GM12878 (cell line): ENCODE measurements at regions not wholly inside any gene's neighbourhood (a gene's known extent, or its start where the extent isn't known, plus 50 kb on each side); places are given as distances from the start of the nearest gene placed in this dataset.

ENCODE experiments used
- ATAC-seq: fragments of 200-7000 bp; cut with Tn5 transposase; 3 replicates; pipeline ENCODE4 v1.9.1; 2020; ENCODE audit warnings: mild to moderate bottlenecking, moderate library complexity
- BruUV-seq: library from RNA; stranded (reverse); fragments of 400-500 nt; replicated peaks from 2 replicates; lab custom pipeline; 2021; lab: Mats Ljungman, UMichigan
- CTCF ChIA-PET: fragments of 300-600 bp; sonication (Branson Sonifier 250); formaldehyde crosslinking; extraction: SDS; loops from one replicate; lab custom pipeline; 2021; ENCODE audit warnings: inconsistent platforms; lab: Yijun Ruan, JAX
- POLR2A ChIA-PET: fragments of 350-600 bp; formaldehyde crosslinking; extraction: SDS; loops from one replicate; lab custom pipeline; 2021; ENCODE audit warnings: inconsistent platforms; lab: Charles Lee
- RAD21 ChIA-PET: fragments of 300-600 bp; sonication (Branson Sonifier 250); formaldehyde crosslinking; loops from one replicate; lab custom pipeline; 2023; ENCODE audit warnings: antibody characterized with exemption; ENCODE audit not compliant: unreplicated experiment; lab: Charles Lee
- SMC1A ChIA-PET: fragments of 300-600 bp; sonication (Branson Sonifier 250); formaldehyde crosslinking; loops from one replicate; lab custom pipeline; 2023; ENCODE audit not compliant: unreplicated experiment, uncharacterized antibody; lab: Charles Lee
- DNase-seq: peaks from one replicate; pipeline ENCODE4 v3.0.0-alpha.2; 2011; ENCODE audit warnings: low read depth, low spot score
- FAIRE-seq: peaks from 3 replicates; lab custom pipeline; 2011; peaks lifted over from hg19 to GRCh38; lab: Jason Lieb, UNC
- H2AFZ ChIP-seq: 2 replicates; pipeline ENCODE4 v1.6.0; 2011; ENCODE audit warnings: low read depth, low read length, control low read depth; ENCODE audit not compliant: control insufficient read depth
- H3K27ac ChIP-seq: 2 replicates; pipeline ENCODE4 v1.5.1; 2011; ENCODE audit warnings: control low read depth; ENCODE audit not compliant: control insufficient read depth, insufficient read depth
- H3K27me3 ChIP-seq, 2 experiments: replicated peaks in 1 of 2; 2 replicates each; pipeline versions ENCODE4 v1.6.0 to v1.6.1; 2011; ENCODE audit warnings: low read length in 1 of 2; ENCODE audit not compliant: control insufficient read depth in 2 of 2, insufficient read depth in 2 of 2
- H3K36me3 ChIP-seq, 2 experiments: 2 replicates each; pipeline ENCODE4 v1.5.1; 2011; ENCODE audit warnings: low read length in 1 of 2; ENCODE audit not compliant: control insufficient read depth in 2 of 2, insufficient read depth in 2 of 2
- H3K4me1 ChIP-seq: 2 replicates; pipeline ENCODE4 v1.6.1; 2011; ENCODE audit warnings: mild to moderate bottlenecking, low read length, moderate library complexity, mixed read lengths; ENCODE audit not compliant: control insufficient read depth, insufficient read depth
- H3K4me2 ChIP-seq: 2 replicates; pipeline ENCODE4 v1.6.0; 2011; ENCODE audit warnings: control low read depth; ENCODE audit not compliant: control insufficient read depth, insufficient read depth
- H3K4me3 ChIP-seq: fragments of 200-600 bp; sonication (generic); 2 replicates; pipeline ENCODE4 v1.5.1; 2016
- H3K79me2 ChIP-seq: 2 replicates; pipeline ENCODE4 v1.6.0; 2011; ENCODE audit warnings: low read length; ENCODE audit not compliant: control insufficient read depth, insufficient read depth
- H3K9ac ChIP-seq: 2 replicates; pipeline ENCODE4 v1.8.0; 2011; ENCODE audit warnings: low read length, control low read depth, mixed read lengths; ENCODE audit not compliant: control insufficient read depth, insufficient read depth
- H3K9me3 ChIP-seq: replicated peaks from 3 replicates; pipeline ENCODE4 v1.5.1; 2011; ENCODE audit warnings: mild to moderate bottlenecking, low read length; ENCODE audit not compliant: control insufficient read depth, insufficient read depth
- H4K20me1 ChIP-seq: 2 replicates; pipeline ENCODE4 v1.6.0; 2011; ENCODE audit not compliant: control insufficient read depth, insufficient read depth
- ATF3 ChIP-seq: IDR thresholded peaks from 2 replicates; pipeline ENCODE4 v1.6.1; 2011; ENCODE audit warnings: low read depth, mild to moderate bottlenecking, low read length, moderate library complexity, borderline replicate concordance; ENCODE audit errors: extremely low read depth
- CBX3 ChIP-seq: fragments of 200-600 bp; sonication (generic); IDR thresholded peaks from 2 replicates; pipeline ENCODE4 v1.6.1; 2016; ENCODE audit warnings: low read depth, borderline replicate concordance
- CTCF ChIP-seq, 3 experiments: IDR thresholded peaks in 2 of 3; conservative IDR thresholded peaks in 1 of 3; 2 replicates each; pipeline ENCODE4 v1.5.1; 2011; ENCODE audit warnings: low read depth in 3 of 3, low read length in 3 of 3, mild to moderate bottlenecking in 3 of 3, control low read depth in 2 of 3, moderate library complexity in 2 of 3, inconsistent platforms in 1 of 3, mixed read lengths in 1 of 3; ENCODE audit not compliant: control insufficient read depth in 2 of 3, insufficient read depth in 1 of 3; ENCODE audit errors: extremely low read depth in 1 of 3
- HCFC1 ChIP-seq: fragments of 150-350 bp; IDR thresholded peaks from 2 replicates; pipeline ENCODE4 v1.6.1; 2014; ENCODE audit warnings: low read length
- SIX5 ChIP-seq: IDR thresholded peaks from 2 replicates; pipeline ENCODE4 v1.6.1; 2011; ENCODE audit warnings: mild to moderate bottlenecking, low read depth, low read length, moderate library complexity; ENCODE audit not compliant: severe bottlenecking
- SMARCA5 ChIP-seq: fragments of 450-650 bp; IDR thresholded peaks from 2 replicates; pipeline ENCODE4 v1.6.1; 2017; ENCODE audit warnings: mild to moderate bottlenecking
- STAT3 ChIP-seq: IDR thresholded peaks from 2 replicates; pipeline ENCODE4 v1.6.1; 2011; ENCODE audit warnings: low read depth, low read length, improper control_type of control experiment
- TBL1XR1 ChIP-seq: IDR thresholded peaks from 2 replicates; pipeline ENCODE4 v1.6.1; 2012; ENCODE audit warnings: low read depth, low read length, improper control_type of control experiment
- WRNIP1 ChIP-seq: IDR thresholded peaks from 2 replicates; pipeline ENCODE4 v1.6.1; 2011; ENCODE audit warnings: low read depth, low read length, improper control_type of control experiment, borderline replicate concordance
- ZNF687 ChIP-seq: fragments of 450-650 bp; IDR thresholded peaks from 2 replicates; pipeline ENCODE4 v1.6.1; 2017; ENCODE audit warnings: mild to moderate bottlenecking, moderate library complexity
- WGBS: methylation state at CpG from one replicate; pipeline ENCODE4 v1.1.6; 2016; ENCODE audit warnings: low lambda C conversion rate; ENCODE audit not compliant: insufficient replicate concordance, insufficient coverage; ENCODE audit errors: missing lambda C conversion rate; 5-methylcytosine and 5-hydroxymethylcytosine counted together
- in situ Hi-C: fragments of 300-500 bp; cut with MboI; formaldehyde crosslinking; loops from 9 replicates; pipeline ENCODE4 v1.14.3; 2018; ENCODE audit warnings: mixed read lengths
- intact Hi-C: fragments of 100-400 bp; cut with micrococcal nuclease; formaldehyde crosslinking; loops from one replicate; pipeline ENCODE4 v1.14.2; 2022; ENCODE audit not compliant: unreplicated experiment
- TF ChIP-seq, protein P1 (sequence below): fragments of 450-650 bp; IDR thresholded peaks from 2 replicates; pipeline ENCODE4 v1.6.1; 2017; ENCODE audit warnings: antibody characterized with exemption, mild to moderate bottlenecking, moderate library complexity

- Histone ChIP-seq H3K27me3 (no peaks in the 10 kb centered on the region), H3K9ac (no peak overlapping the region), H3K4me1 (no peaks in the 10 kb centered on the region), H4K20me1 (no peaks in the 10 kb centered on the region), H3K9me3 (no peaks in the 10 kb centered on the region), H3K4me3 (no peak overlapping the region), H3K27ac (no peak overlapping the region), H3K79me2 (no peaks in the 10 kb centered on the region), H2AFZ (no peak overlapping the region), H3K36me3 (no peaks in the 10 kb centered on the region), H3K4me2 (no peak overlapping the region)
- SMC1A ChIA-PET = interaction anchor here (0.8 to 1.8 kb wide), 8 partner anchors 16 to 293 kb away, joined by 3 to 6 read pairs (median 4); no protein-coding TSS in a partner anchor
- DNase-seq (peak; percentile 43), ATAC-seq (peak; percentile 95), FAIRE-seq (peak; percentile 83)
- POLR2A ChIA-PET = no interaction called here
- RAD21 ChIA-PET = interaction anchor here (0.6 to 1.0 kb wide), 4 partner anchors 52 to 283 kb away, joined by 3 read pairs; no protein-coding TSS in a partner anchor
- in situ Hi-C loops (loop anchor here (5.0 kb wide), 1 partner anchor 188 kb away; no protein-coding TSS in a partner anchor), intact Hi-C loops (loop anchor here (2.0 to 10.0 kb wide), 5 partner anchors 152 to 632 kb away; no protein-coding TSS in a partner anchor)
- CTCF ChIA-PET = interaction anchor here (0.7 to 1.9 kb wide), 15 partner anchors 9 to 689 kb away, joined by 3 to 6 read pairs (median 3); no protein-coding TSS in a partner anchor
- BruUV-seq = no TSS peak
- WGBS = 9% methylated on average over 8 of the region's 8 CpGs
- TF ChIP-seq ZNF687 (no peak), HCFC1 (no peak), SMARCA5 (peak; percentile 30; the same call in 1 of the 2 replicates), WRNIP1 (0 out of 2 replicates have a peak, but pooled peaks have one; percentile 75), CBX3 (no peak), SIX5 (no peak), STAT3 (no peak), ATF3 (no peak), TBL1XR1 (0 out of 2 replicates have a peak, but pooled peaks have one; percentile 9), CTCF (IDR thresholded peaks at IDR 0.05 in 2 of 3, conservative IDR thresholded peaks at IDR 0.05 in 1 of 3; ENCODE audit: control insufficient read depth in 2 of 3, extremely low read depth in 1 of 3, insufficient read depth in 1 of 3, low read depth in 3 of 3, low read length in 3 of 3) (peak; percentile 85 to 94 (median 86))
- TF ChIP-seq, protein P1, sequence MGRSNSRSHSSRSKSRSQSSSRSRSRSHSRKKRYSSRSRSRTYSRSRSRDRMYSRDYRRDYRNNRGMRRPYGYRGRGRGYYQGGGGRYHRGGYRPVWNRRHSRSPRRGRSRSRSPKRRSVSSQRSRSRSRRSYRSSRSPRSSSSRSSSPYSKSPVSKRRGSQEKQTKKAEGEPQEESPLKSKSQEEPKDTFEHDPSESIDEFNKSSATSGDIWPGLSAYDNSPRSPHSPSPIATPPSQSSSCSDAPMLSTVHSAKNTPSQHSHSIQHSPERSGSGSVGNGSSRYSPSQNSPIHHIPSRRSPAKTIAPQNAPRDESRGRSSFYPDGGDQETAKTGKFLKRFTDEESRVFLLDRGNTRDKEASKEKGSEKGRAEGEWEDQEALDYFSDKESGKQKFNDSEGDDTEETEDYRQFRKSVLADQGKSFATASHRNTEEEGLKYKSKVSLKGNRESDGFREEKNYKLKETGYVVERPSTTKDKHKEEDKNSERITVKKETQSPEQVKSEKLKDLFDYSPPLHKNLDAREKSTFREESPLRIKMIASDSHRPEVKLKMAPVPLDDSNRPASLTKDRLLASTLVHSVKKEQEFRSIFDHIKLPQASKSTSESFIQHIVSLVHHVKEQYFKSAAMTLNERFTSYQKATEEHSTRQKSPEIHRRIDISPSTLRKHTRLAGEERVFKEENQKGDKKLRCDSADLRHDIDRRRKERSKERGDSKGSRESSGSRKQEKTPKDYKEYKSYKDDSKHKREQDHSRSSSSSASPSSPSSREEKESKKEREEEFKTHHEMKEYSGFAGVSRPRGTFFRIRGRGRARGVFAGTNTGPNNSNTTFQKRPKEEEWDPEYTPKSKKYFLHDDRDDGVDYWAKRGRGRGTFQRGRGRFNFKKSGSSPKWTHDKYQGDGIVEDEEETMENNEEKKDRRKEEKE = no peak
These were observed 405.8 kb downstream of the IGSF11 start for GRCh38 chr3:118628704-118629341.
